ENCODE measurements at regions not wholly inside any gene's neighbourhood (a gene's known extent, or its start where the extent isn't known, plus 50 kb on each side); places are given as distances from the start of the nearest gene placed in this dataset.
"Not testable (repeated sequence)": the region's sequence is repeated elsewhere in the genome, so short reads cannot be mapped to it uniquely, and the experiment has no call there.

- no peak for DNase-seq
- in situ Hi-C loops (cut with HindIII; ENCODE audit: low pct_ligation_motif_present, low sequenced_read_pairs): no loop called here
- Histone ChIP-seq H3K27me3 (replicated peaks) (no peaks in the 10 kb centered on the region), H3K4me3 (ENCODE audit: low read depth, low read length) (no peak overlapping the region), H3K27ac (no peak overlapping the region), H3K36me3 (replicated peaks) (no peaks in the 10 kb centered on the region)
- no peak for TF ChIP-seq CTCF (IDR thresholded peaks at IDR 0.05; ENCODE audit: low read depth, low read length, missing control alignments)
These were observed 591.5 kb downstream of the RFPL4B start for GRCh38 chr6:112938650-112939049.

GRCh38 chr6:112939563-112939962 is 592.4 kb downstream of the RFPL4B start:
- in situ Hi-C loops (cut with HindIII; ENCODE audit: low pct_ligation_motif_present, low sequenced_read_pairs): no loop called here

GRCh38 chr6:112941613-112942012 is 594.5 kb downstream of the RFPL4B start:
- in situ Hi-C loops (cut with HindIII; ENCODE audit: low pct_ligation_motif_present, low sequenced_read_pairs): no loop called here
- TF ChIP-seq CTCF (IDR thresholded peaks at IDR 0.05; ENCODE audit: low read depth, low read length, missing control alignments): no peak
- H3K36me3 ChIP-seq (replicated peaks): no peaks in the 10 kb centered on the region
- H3K4me3 ChIP-seq (ENCODE audit: low read depth, low read length): no peak overlapping the region
- H3K27ac ChIP-seq: no peak overlapping the region
- no peaks in the 10 kb centered on the region for H3K27me3 ChIP-seq (replicated peaks)
- no peak for DNase-seq

More at GRCh38 chr6:112939563-112939962, 592.4 kb downstream of the RFPL4B start:
- Histone ChIP-seq H3K4me3 (ENCODE audit: low read depth, low read length) (no peak overlapping the region), H3K27me3 (replicated peaks) (no peaks in the 10 kb centered on the region), H3K36me3 (replicated peaks) (no peaks in the 10 kb centered on the region), H3K27ac (no peak overlapping the region)
- no peak for TF ChIP-seq CTCF (IDR thresholded peaks at IDR 0.05; ENCODE audit: low read depth, low read length, missing control alignments)
- no peak for DNase-seq

GRCh38 chr6:112946051-112946450 is 598.9 kb downstream of the RFPL4B start:
- Histone ChIP-seq H3K4me3 (ENCODE audit: low read depth, low read length) (no peak overlapping the region), H3K36me3 (replicated peaks) (no peaks in the 10 kb centered on the region), H3K27me3 (replicated peaks) (no peaks in the 10 kb centered on the region), H3K27ac (no peak overlapping the region)
- no peak for TF ChIP-seq CTCF (IDR thresholded peaks at IDR 0.05; ENCODE audit: low read depth, low read length, missing control alignments)
- no peak for DNase-seq
- in situ Hi-C loops (cut with HindIII; ENCODE audit: low pct_ligation_motif_present, low sequenced_read_pairs): no loop called here

GRCh38 chr6:112947507-112947906 is 600.4 kb downstream of the RFPL4B start:
- H3K4me3 ChIP-seq (ENCODE audit: low read depth, low read length): no peak overlapping the region
- no peaks in the 10 kb centered on the region for H3K36me3 ChIP-seq (replicated peaks)
- in situ Hi-C loops (cut with HindIII; ENCODE audit: low pct_ligation_motif_present, low sequenced_read_pairs): no loop called here
- no peaks in the 10 kb centered on the region for H3K27me3 ChIP-seq (replicated peaks)
- no peak for DNase-seq
- no peak overlapping the region for H3K27ac ChIP-seq
- no peak for TF ChIP-seq CTCF (IDR thresholded peaks at IDR 0.05; ENCODE audit: low read depth, low read length, missing control alignments)

- in situ Hi-C loops (cut with HindIII; ENCODE audit: low pct_ligation_motif_present, low sequenced_read_pairs): no loop called here
- no peak for DNase-seq
- Histone ChIP-seq H3K4me3 (ENCODE audit: low read depth, low read length) (no peak overlapping the region), H3K27ac (no peak overlapping the region), H3K27me3 (replicated peaks) (no peaks in the 10 kb centered on the region), H3K36me3 (replicated peaks) (no peaks in the 10 kb centered on the region)
- no peak for TF ChIP-seq CTCF (IDR thresholded peaks at IDR 0.05; ENCODE audit: low read depth, low read length, missing control alignments)
These were observed 604.7 kb downstream of the RFPL4B start for GRCh38 chr6:112951829-112952228.

GRCh38 chr6:112955743-112956142 is 608.6 kb downstream of the RFPL4B start:
- DNase-seq; in situ Hi-C loops (cut with HindIII; ENCODE audit: low pct_ligation_motif_present, low sequenced_read_pairs); H3K27me3 ChIP-seq (replicated peaks); H3K36me3 ChIP-seq (replicated peaks); H3K4me3 ChIP-seq (ENCODE audit: low read depth, low read length); H3K27ac ChIP-seq: not testable (repeated sequence)
